HepG2 (cell line): ENCODE measurements at regions not wholly inside any gene's neighbourhood (a gene's known extent, or its start where the extent isn't known, plus 50 kb on each side); places are given as distances from the start of the nearest gene placed in this dataset.
A peak's percentile ranks its signal among the peaks of the same experiment; 100 is the strongest.

ENCODE experiments used
- ATAC-seq: fragments of 200-7000 bp; cut with Tn5 transposase; 3 replicates; pipeline ENCODE4 v1.9.1; 2020; ENCODE audit warnings: mild to moderate bottlenecking, moderate library complexity
- BruUV-seq: library from RNA; stranded (reverse); fragments of 400-500 nt; replicated peaks from 2 replicates; lab custom pipeline; 2021; lab: Mats Ljungman, UMichigan
- CTCF ChIA-PET: fragments of 300-600 bp; formaldehyde crosslinking; extraction: SDS; loops from one replicate; lab custom pipeline; 2021; ENCODE audit warnings: low total read pairs, inconsistent platforms, low intra/inter-chr PET ratio; lab: Yijun Ruan, JAX
- POLR2A ChIA-PET: fragments of 350-600 bp; sonication (Branson Sonifier 250); formaldehyde crosslinking; loops from one replicate; lab custom pipeline; 2020; ENCODE audit warnings: antibody characterized with exemption, inconsistent platforms; lab: Yijun Ruan, JAX
- DNase-seq: peaks from one replicate; pipeline ENCODE4 v3.0.0-alpha.2; 2015; ENCODE audit warnings: low spot score
- FAIRE-seq: peaks from 3 replicates; lab custom pipeline; 2011; peaks lifted over from hg19 to GRCh38; lab: Jason Lieb, UNC
- H2AFZ ChIP-seq: one replicate; pipeline ENCODE4 v1.6.1; 2011; ENCODE audit warnings: low read length, inconsistent platforms
- H3K27ac ChIP-seq: fragments of 300-600 bp; 3 replicates; pipeline ENCODE4 v1.8.0; 2011; ENCODE audit warnings: mixed run types, mild to moderate bottlenecking, mixed read lengths, low read length, inconsistent platforms; ENCODE audit not compliant: insufficient read depth; ENCODE audit errors: extremely low read length
- H3K27me3 ChIP-seq, 2 experiments: fragments of 200-600 bp in 1 of 2; 2 replicates in 1 of 2; 3 replicates in 1 of 2; pipeline versions ENCODE4 v1.6.0 to v1.8.0; 2011; ENCODE audit warnings: low read length in 2 of 2, mild to moderate bottlenecking in 2 of 2, moderate library complexity in 2 of 2, inconsistent platforms in 1 of 2; ENCODE audit not compliant: insufficient read depth in 2 of 2, control insufficient read depth in 1 of 2
- H3K36me3 ChIP-seq, 2 experiments: fragments of 200-600 bp in 1 of 2; replicated peaks in 1 of 2; 2 replicates in 1 of 2; 3 replicates in 1 of 2; pipeline versions ENCODE4 v1.5.1 to v1.8.0; 2011; ENCODE audit warnings: low read length in 2 of 2, inconsistent platforms in 1 of 2; ENCODE audit not compliant: insufficient read depth in 2 of 2, control insufficient read depth in 1 of 2
- H3K4me1 ChIP-seq: 2 replicates; pipeline ENCODE4 v1.5.1; 2012; ENCODE audit warnings: low read length, inconsistent platforms; ENCODE audit not compliant: insufficient read depth
- H3K4me2 ChIP-seq: 2 replicates; pipeline ENCODE4 v1.6.0; 2011; ENCODE audit warnings: low read depth, low read length, inconsistent platforms
- H3K4me3 ChIP-seq, 3 experiments: fragments of 200-600 bp in 1 of 3; sonication (generic), shearing (Covaris generic) in 1 of 3; replicated peaks in 1 of 3; 2 replicates each; pipeline ENCODE4 v1.5.1; 2011 to 2016; ENCODE audit warnings: low read length in 3 of 3, inconsistent platforms in 2 of 3, low read depth in 2 of 3, mild to moderate bottlenecking in 2 of 3, control low read depth in 1 of 3, mixed read lengths in 1 of 3; ENCODE audit not compliant: insufficient read depth in 1 of 3
- H3K79me2 ChIP-seq: one replicate; pipeline ENCODE4 v1.6.1; 2011; ENCODE audit warnings: low read length, inconsistent platforms; ENCODE audit not compliant: insufficient read depth
- H3K9ac ChIP-seq: 2 replicates; pipeline ENCODE4 v1.6.0; 2011; ENCODE audit warnings: mild to moderate bottlenecking, low read depth, low read length, inconsistent platforms; ENCODE audit not compliant: insufficient read depth
- H3K9me3 ChIP-seq: 2 replicates; pipeline ENCODE4 v1.5.1; 2012; ENCODE audit warnings: mild to moderate bottlenecking, low read length
- H4K20me1 ChIP-seq: 2 replicates; pipeline ENCODE4 v1.6.0; 2011; ENCODE audit warnings: inconsistent platforms, mild to moderate bottlenecking, low read length, moderate library complexity; ENCODE audit not compliant: insufficient read depth
- CENPBD1 ChIP-seq: sonication (generic); formaldehyde crosslinking; IDR thresholded peaks from 2 replicates; pipeline ENCODE4 v1.8.0; 2022; ENCODE audit warnings: missing genetic modification reagents, low read depth, mild to moderate bottlenecking, borderline replicate concordance
- DRAP1 ChIP-seq: IDR thresholded peaks from 2 replicates; pipeline ENCODE4 v1.6.1; 2016; ENCODE audit warnings: missing genetic modification reagents, missing compliant biosample characterization
- ELF1 ChIP-seq: sonication (generic); formaldehyde crosslinking; IDR thresholded peaks from 2 replicates; pipeline ENCODE4 v1.4.0; 2020; ENCODE audit warnings: missing genetic modification reagents
- MAFK ChIP-seq, 2 experiments: IDR thresholded peaks in 1 of 2; conservative IDR thresholded peaks in 1 of 2; 2 replicates each; pipeline ENCODE4 v1.6.1; 2011; ENCODE audit warnings: improper control_type of control experiment in 2 of 2, low read length in 2 of 2
- NR2C2 ChIP-seq: sonication (generic); formaldehyde crosslinking; IDR thresholded peaks from 2 replicates; pipeline ENCODE4 v1.4.0; 2020; ENCODE audit warnings: missing genetic modification reagents, mild to moderate bottlenecking, moderate library complexity, borderline replicate concordance
- PHB2 ChIP-seq: fragments of 450-650 bp; IDR thresholded peaks from 2 replicates; pipeline ENCODE4 v1.6.1; 2018; ENCODE audit not compliant: partially characterized antibody
- RBM39 ChIP-seq: fragments of 200-400 bp; formaldehyde crosslinking; IDR thresholded peaks from one replicate; pipeline ENCODE4 v1.6.1; 2018; ENCODE audit warnings: antibody characterized with exemption, mild to moderate bottlenecking, low read depth, low read length; ENCODE audit not compliant: poor library complexity, severe bottlenecking
- SAFB2 ChIP-seq: sonication (generic); formaldehyde crosslinking; IDR thresholded peaks from 2 replicates; pipeline ENCODE4 v1.5.1; 2020; ENCODE audit warnings: missing genetic modification reagents, low read depth, mild to moderate bottlenecking, borderline replicate concordance
- SALL1 ChIP-seq: sonication (generic); formaldehyde crosslinking; IDR thresholded peaks from 2 replicates; pipeline ENCODE4 v1.8.0; 2022; ENCODE audit warnings: mild to moderate bottlenecking, missing genetic modification reagents
- SIX1 ChIP-seq: sonication (generic); formaldehyde crosslinking; IDR thresholded peaks from 2 replicates; pipeline ENCODE4 v1.4.0; 2020; ENCODE audit warnings: missing genetic modification reagents, borderline replicate concordance
- TOE1 ChIP-seq: sonication (generic); formaldehyde crosslinking; IDR thresholded peaks from 2 replicates; pipeline ENCODE4 v1.4.0; 2020; ENCODE audit warnings: mild to moderate bottlenecking, missing genetic modification reagents
- ZFP82 ChIP-seq: sonication (generic); formaldehyde crosslinking; IDR thresholded peaks from 2 replicates; pipeline ENCODE4 v1.5.1; 2020; ENCODE audit warnings: mild to moderate bottlenecking, missing genetic modification reagents, borderline replicate concordance
- ZHX2 ChIP-seq, 2 experiments: sonication (generic) in 1 of 2; formaldehyde crosslinking in 1 of 2; IDR thresholded peaks; 2 replicates each; pipeline versions ENCODE4 v1.6.1 to v1.9.0; 2014 to 2022; ENCODE audit warnings: antibody characterized with exemption in 1 of 2, borderline replicate concordance in 1 of 2, inconsistent platforms in 1 of 2, low read depth in 1 of 2, missing genetic modification reagents in 1 of 2
- ZNF138 ChIP-seq: sonication (generic); formaldehyde crosslinking; IDR thresholded peaks from 2 replicates; pipeline ENCODE4 v1.5.0; 2020; ENCODE audit warnings: mild to moderate bottlenecking, low read depth, missing genetic modification reagents
- ZNF180 ChIP-seq: sonication (generic); formaldehyde crosslinking; IDR thresholded peaks from 2 replicates; pipeline ENCODE4 v1.4.0; 2020; ENCODE audit warnings: low read depth, missing genetic modification reagents, borderline replicate concordance
- ZNF234 ChIP-seq: sonication (generic); formaldehyde crosslinking; conservative IDR thresholded peaks from 2 replicates; pipeline ENCODE4 v1.5.1; 2020; ENCODE audit warnings: mild to moderate bottlenecking, missing genetic modification reagents
- WGBS: methylation state at CpG from one replicate; pipeline ENCODE4 v1.1.6; 2017; ENCODE audit warnings: low lambda C conversion rate; 5-methylcytosine and 5-hydroxymethylcytosine counted together
- in situ Hi-C: cut with HindIII; loops from 2 replicates; pipeline ENCODE4 v1.10.0; 2017; ENCODE audit warnings: low pct_unique_long_range_greater_than_20kb; ENCODE audit not compliant: extremely low pct_ligation_motif_present
- intact Hi-C: fragments of 100-400 bp; cut with micrococcal nuclease; formaldehyde crosslinking; loops from one replicate; pipeline ENCODE4 v1.10.0; 2022; ENCODE audit not compliant: unreplicated experiment

GRCh38 chrX:20517565-20517964 lies 250.9 kb upstream of the RPS6KA3 start (continued):
- TF ChIP-seq TOE1 (CRISPR knock-in tag), result no peak

DNA sequence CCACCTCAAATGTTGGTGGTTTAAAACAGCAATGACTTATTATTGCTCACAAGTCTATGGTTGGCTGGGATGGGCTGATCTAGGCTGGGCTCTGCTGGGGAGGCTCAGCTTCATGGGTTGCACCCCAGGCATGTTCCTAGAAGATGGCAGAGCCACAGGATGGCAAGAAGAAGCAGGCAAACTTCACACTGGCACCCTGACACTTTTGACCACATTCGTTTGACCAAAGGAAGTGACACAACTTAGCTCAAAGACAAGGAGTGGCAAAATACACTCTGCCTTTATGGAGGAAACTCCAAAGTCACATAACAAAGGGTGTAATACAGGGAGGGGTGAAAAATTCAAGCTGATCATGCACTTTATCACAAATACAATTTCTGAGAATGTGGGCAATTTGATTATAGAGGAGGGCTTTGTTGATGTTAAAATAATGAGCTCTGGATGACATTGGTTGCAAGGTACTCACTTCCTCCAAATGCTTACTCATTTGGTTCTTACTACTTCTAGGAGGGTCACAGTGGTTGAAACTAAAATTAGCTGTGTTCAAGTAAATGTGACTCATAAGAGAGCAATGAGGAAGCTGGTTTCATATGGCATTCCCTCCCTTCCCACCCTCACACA lies 249.2 kb upstream of the RPS6KA3 start:
- Histone ChIP-seq H4K20me1 (no peaks in the 10 kb centered on the region), H3K36me3 (no peaks in the 10 kb centered on the region), H2AFZ (no peak overlapping the region), H3K27me3 (no peaks in the 10 kb centered on the region), H3K9ac (no peak overlapping the region), H3K79me2 (no peaks in the 10 kb centered on the region), H3K9me3 (no peaks in the 10 kb centered on the region), H3K4me3 (no peak overlapping the region), H3K4me1 (peaks cover 10% of the 10 kb centered on the region; the same call in 1 of the 2 replicates), H3K27ac (no peak overlapping the region), H3K4me2 (no peak overlapping the region)
- peak; percentile 23 for DNase-seq
- FAIRE-seq, result no peak
- in situ Hi-C loops, result no loop called here
- intact Hi-C loops, result no loop called here
- BruUV-seq, result no TSS peak
- CTCF ChIA-PET, result no interaction called here
- POLR2A ChIA-PET, result interaction anchor here (0.8 to 1.4 kb wide), 4 partner anchors 16 to 244 kb away, joined by 3 to 5 read pairs (median 4); no protein-coding TSS in a partner anchor
- ATAC-seq, result no peak
- 88% methylated on average over 1 of the region's 1 CpG for WGBS
- TF ChIP-seq SALL1 (CRISPR knock-in tag) (no peak), CENPBD1 (no peak), ZHX2 (IDR thresholded peaks at IDR 0.05; ENCODE audit: low read depth) (no peak), ZHX2 (CRISPR knock-in tag; IDR thresholded peaks at IDR 0.05; ENCODE audit: borderline replicate concordance) (no peak), MAFK (conservative IDR thresholded peaks at IDR 0.05 in 1 of 2, IDR thresholded peaks at IDR 0.05 in 1 of 2; ENCODE audit: low read length in 2 of 2) (peak in 1 of 2 experiments; percentile 52; a peak in 3 of 4 replicates), RBM39 (no peak), DRAP1 (CRISPR knock-in tag) (no peak), SIX1 (CRISPR knock-in tag) (no peak), ZNF138 (CRISPR knock-in tag) (no peak), ZNF234 (CRISPR knock-in tag) (no peak), ELF1 (CRISPR knock-in tag) (peak; percentile 55; the same call in 1 of the 2 replicates), PHB2 (no peak), ZFP82 (CRISPR knock-in tag) (no peak), SAFB2 (no peak), ZNF180 (CRISPR knock-in tag) (no peak), NR2C2 (no peak)
